ENCODE measurements at regions not wholly inside any gene's neighbourhood (a gene's known extent, or its start where the extent isn't known, plus 50 kb on each side); places are given as distances from the start of the nearest gene placed in this dataset.

- Histone ChIP-seq H3K79me2 (ENCODE audit: control insufficient read depth, low read length) (no peaks in the 10 kb centered on the region), H3K36me3 (ENCODE audit: control insufficient read depth, low read length) (no peaks in the 10 kb centered on the region), H3K9me2 (replicated peaks; ENCODE audit: control insufficient read depth, low read length) (no peaks in the 10 kb centered on the region), H3K27me3 (ENCODE audit: control insufficient read depth, low read length) (no peaks in the 10 kb centered on the region), H3K9me3 (ENCODE audit: control insufficient read depth, insufficient read depth, low read length) (peaks cover 6% of the 10 kb centered on the region; the same call in 1 of the 2 replicates), H3F3A (ENCODE audit: control insufficient read depth, insufficient read depth) (no peaks in the 10 kb centered on the region), H4K20me1 (ENCODE audit: control insufficient read depth, insufficient read depth, low read depth, low read length) (no peaks in the 10 kb centered on the region), H3K4me2 (ENCODE audit: low read length) (no peak overlapping the region), H3K4me1 (ENCODE audit: control insufficient read depth, low read length) (no peaks in the 10 kb centered on the region), H3K27ac (ENCODE audit: low read depth, low read length) (no peak overlapping the region), H3K4me3 (ENCODE audit: low read length) (no peak overlapping the region)
- no peak for TF ChIP-seq CTCF (IDR thresholded peaks at IDR 0.05; ENCODE audit: low read depth, low read length, poor library complexity, severe bottlenecking)
- TF ChIP-seq EZH2phosphoT487 (IDR thresholded peaks at IDR 0.05; ENCODE audit: borderline replicate concordance, low read length): no peak
Observed at GRCh38 chr19:31708520-31708919, 359.3 kb upstream of the TSHZ3 start.

DNA sequence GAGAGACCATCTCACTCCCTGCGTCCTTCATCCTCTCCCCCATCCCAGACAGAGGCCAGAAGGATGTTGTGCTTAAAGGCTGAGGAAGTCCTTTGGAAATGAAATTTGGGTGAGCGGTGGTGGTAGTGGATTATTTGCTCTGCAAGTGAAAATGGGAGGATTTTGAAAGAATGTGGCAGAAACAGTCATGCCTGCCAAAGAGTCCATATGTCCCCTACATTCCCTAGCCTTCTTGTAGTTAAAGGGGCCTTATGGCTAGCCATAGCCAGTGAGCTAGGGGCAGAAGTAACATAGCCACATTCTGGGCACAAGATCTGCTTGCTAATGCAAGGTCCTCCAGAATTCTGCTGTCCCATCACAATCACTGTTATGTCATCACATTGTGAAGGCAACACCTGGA lies 360.2 kb upstream of the TSHZ3 start:
- Histone ChIP-seq H3K9me3 (ENCODE audit: control insufficient read depth, insufficient read depth, low read length) (peaks cover 5% of the 10 kb centered on the region; the same call in 1 of the 2 replicates), H3K4me2 (ENCODE audit: low read length) (no peak overlapping the region), H3K4me1 (ENCODE audit: control insufficient read depth, low read length) (no peaks in the 10 kb centered on the region), H4K20me1 (ENCODE audit: control insufficient read depth, insufficient read depth, low read depth, low read length) (no peaks in the 10 kb centered on the region), H3F3A (ENCODE audit: control insufficient read depth, insufficient read depth) (no peaks in the 10 kb centered on the region), H3K4me3 (ENCODE audit: low read length) (no peak overlapping the region), H3K9me2 (replicated peaks; ENCODE audit: control insufficient read depth, low read length) (no peaks in the 10 kb centered on the region), H3K36me3 (ENCODE audit: control insufficient read depth, low read length) (no peaks in the 10 kb centered on the region), H3K27me3 (ENCODE audit: control insufficient read depth, low read length) (no peaks in the 10 kb centered on the region), H3K79me2 (ENCODE audit: control insufficient read depth, low read length) (no peaks in the 10 kb centered on the region), H3K27ac (ENCODE audit: low read depth, low read length) (no peak overlapping the region)
- no peak for TF ChIP-seq CTCF (IDR thresholded peaks at IDR 0.05; ENCODE audit: low read depth, low read length, poor library complexity, severe bottlenecking)

GRCh38 chr19:31715249-31715945 lies 366.2 kb upstream of the TSHZ3 start:
- TF ChIP-seq EZH2phosphoT487 (IDR thresholded peaks at IDR 0.05; ENCODE audit: borderline replicate concordance, low read length): no peak
- no peak overlapping the region for H3K4me2 ChIP-seq (ENCODE audit: low read length)

DNA sequence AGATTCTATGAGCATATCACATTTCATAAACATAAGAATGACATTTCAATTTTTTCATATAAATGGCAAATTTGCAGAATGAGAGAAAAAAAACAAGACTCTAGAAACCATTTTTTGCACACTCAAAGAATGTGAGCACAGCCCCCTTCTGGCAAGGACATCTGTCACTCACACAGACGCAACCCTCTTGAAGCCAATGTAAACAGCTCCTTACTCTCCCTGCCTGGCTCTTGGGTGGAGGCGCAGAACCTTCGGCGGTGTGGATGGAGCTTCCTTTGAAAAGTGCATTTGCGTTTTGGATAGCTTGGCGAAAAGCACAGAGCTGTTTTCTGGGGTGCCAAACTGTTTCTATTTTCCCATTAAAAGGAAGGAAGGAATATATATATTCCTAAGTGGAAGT lies 367.6 kb upstream of the TSHZ3 start:
- H3K79me2 ChIP-seq (ENCODE audit: control insufficient read depth, low read length): no peaks in the 10 kb centered on the region
- no peaks in the 10 kb centered on the region for H3K4me1 ChIP-seq (ENCODE audit: control insufficient read depth, low read length)
- no peak overlapping the region for H3K4me2 ChIP-seq (ENCODE audit: low read length)
- no peaks in the 10 kb centered on the region for H3F3A ChIP-seq (ENCODE audit: control insufficient read depth, insufficient read depth)
- no peak overlapping the region for H3K4me3 ChIP-seq (ENCODE audit: low read length)
- no peaks in the 10 kb centered on the region for H4K20me1 ChIP-seq (ENCODE audit: control insufficient read depth, insufficient read depth, low read depth, low read length)
- H3K27ac ChIP-seq (ENCODE audit: low read depth, low read length): no peak overlapping the region
- no peaks in the 10 kb centered on the region for H3K36me3 ChIP-seq (ENCODE audit: control insufficient read depth, low read length)
- H3K27me3 ChIP-seq (ENCODE audit: control insufficient read depth, low read length): no peaks in the 10 kb centered on the region
- no peaks in the 10 kb centered on the region for H3K9me2 ChIP-seq (replicated peaks; ENCODE audit: control insufficient read depth, low read length)
- peaks cover 3% of the 10 kb centered on the region; the same call in 1 of the 2 replicates for H3K9me3 ChIP-seq (ENCODE audit: control insufficient read depth, insufficient read depth, low read length)
- TF ChIP-seq EZH2phosphoT487 (IDR thresholded peaks at IDR 0.05; ENCODE audit: borderline replicate concordance, low read length) (no peak), CTCF (IDR thresholded peaks at IDR 0.05; ENCODE audit: low read depth, low read length, poor library complexity, severe bottlenecking) (no peak)

More at GRCh38 chr19:31715249-31715945, 366.2 kb upstream of the TSHZ3 start:
- Histone ChIP-seq H3K27ac (ENCODE audit: low read depth, low read length) (no peak overlapping the region), H3K79me2 (ENCODE audit: control insufficient read depth, low read length) (no peaks in the 10 kb centered on the region), H4K20me1 (ENCODE audit: control insufficient read depth, insufficient read depth, low read depth, low read length) (no peaks in the 10 kb centered on the region), H3F3A (ENCODE audit: control insufficient read depth, insufficient read depth) (no peaks in the 10 kb centered on the region), H3K4me3 (ENCODE audit: low read length) (no peak overlapping the region), H3K36me3 (ENCODE audit: control insufficient read depth, low read length) (no peaks in the 10 kb centered on the region), H3K27me3 (ENCODE audit: control insufficient read depth, low read length) (no peaks in the 10 kb centered on the region), H3K4me1 (ENCODE audit: control insufficient read depth, low read length) (no peaks in the 10 kb centered on the region), H3K9me3 (ENCODE audit: control insufficient read depth, insufficient read depth, low read length) (peaks cover 3% of the 10 kb centered on the region; the same call in 1 of the 2 replicates), H3K9me2 (replicated peaks; ENCODE audit: control insufficient read depth, low read length) (no peaks in the 10 kb centered on the region)
